ENCODE measurements at regions not wholly inside any gene's neighbourhood (a gene's known extent, or its start where the extent isn't known, plus 50 kb on each side); places are given as distances from the start of the nearest gene placed in this dataset.

DNA sequence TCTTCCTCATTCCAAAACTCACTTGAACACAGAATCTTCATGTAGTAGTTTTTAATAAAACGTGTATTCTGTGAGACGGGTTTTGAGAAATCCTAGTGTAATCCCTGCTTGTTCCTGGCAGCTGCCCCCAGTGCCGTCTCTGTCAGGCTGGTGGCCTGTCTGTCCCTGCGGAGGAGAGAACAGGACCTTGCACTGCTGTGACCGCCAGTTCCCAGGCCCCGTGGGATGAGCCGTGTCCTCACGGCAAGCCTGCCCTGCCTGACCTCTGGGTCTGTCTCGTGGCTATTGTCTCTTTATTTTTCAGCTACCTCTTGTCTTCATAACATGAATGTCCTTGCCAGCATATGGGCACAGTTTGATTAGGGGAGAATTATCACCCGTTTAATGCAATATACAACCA is 535.5 kb upstream of the B3GAT1 start:
- no peak for DNase-seq (ENCODE audit: low read depth, low spot score)
- POLR2A ChIA-PET = no interaction called here
- no peak for ATAC-seq
- in situ Hi-C loops (cut with HindIII; ENCODE audit: low pct_unique_long_range_greater_than_20kb, low sequenced_read_pairs) (no loop called here), intact Hi-C loops (cut with micrococcal nuclease; ENCODE audit: unreplicated experiment) (no loop called here)
- peak overlapping the region; percentile 21 for H3K27ac ChIP-seq (ENCODE audit: low read length)
- no peak overlapping the region for H3K4me3 ChIP-seq (ENCODE audit: low read depth in 2 of 2, low read length in 2 of 2)
- peaks cover 30% of the 10 kb centered on the region for H3K4me1 ChIP-seq (ENCODE audit: control insufficient read depth, insufficient read depth, low read length)
- H3K36me3 ChIP-seq (ENCODE audit: control insufficient read depth, insufficient read depth, low read length) = no peaks in the 10 kb centered on the region
- H3K9me3 ChIP-seq (ENCODE audit: control insufficient read depth, insufficient read depth, low read depth, low read length) = no peaks in the 10 kb centered on the region
- no peaks in the 10 kb centered on the region for H3K27me3 ChIP-seq (ENCODE audit: control insufficient read depth, insufficient read depth, low read length)
- TF ChIP-seq SIN3A (IDR thresholded peaks at IDR 0.05; ENCODE audit: borderline replicate concordance, insufficient read depth, low read depth, low read length) = no peak
- no peak for TF ChIP-seq POLR2AphosphoS5 (IDR thresholded peaks at IDR 0.05; ENCODE audit: low read depth, low read length)
- TF ChIP-seq, protein P1, sequence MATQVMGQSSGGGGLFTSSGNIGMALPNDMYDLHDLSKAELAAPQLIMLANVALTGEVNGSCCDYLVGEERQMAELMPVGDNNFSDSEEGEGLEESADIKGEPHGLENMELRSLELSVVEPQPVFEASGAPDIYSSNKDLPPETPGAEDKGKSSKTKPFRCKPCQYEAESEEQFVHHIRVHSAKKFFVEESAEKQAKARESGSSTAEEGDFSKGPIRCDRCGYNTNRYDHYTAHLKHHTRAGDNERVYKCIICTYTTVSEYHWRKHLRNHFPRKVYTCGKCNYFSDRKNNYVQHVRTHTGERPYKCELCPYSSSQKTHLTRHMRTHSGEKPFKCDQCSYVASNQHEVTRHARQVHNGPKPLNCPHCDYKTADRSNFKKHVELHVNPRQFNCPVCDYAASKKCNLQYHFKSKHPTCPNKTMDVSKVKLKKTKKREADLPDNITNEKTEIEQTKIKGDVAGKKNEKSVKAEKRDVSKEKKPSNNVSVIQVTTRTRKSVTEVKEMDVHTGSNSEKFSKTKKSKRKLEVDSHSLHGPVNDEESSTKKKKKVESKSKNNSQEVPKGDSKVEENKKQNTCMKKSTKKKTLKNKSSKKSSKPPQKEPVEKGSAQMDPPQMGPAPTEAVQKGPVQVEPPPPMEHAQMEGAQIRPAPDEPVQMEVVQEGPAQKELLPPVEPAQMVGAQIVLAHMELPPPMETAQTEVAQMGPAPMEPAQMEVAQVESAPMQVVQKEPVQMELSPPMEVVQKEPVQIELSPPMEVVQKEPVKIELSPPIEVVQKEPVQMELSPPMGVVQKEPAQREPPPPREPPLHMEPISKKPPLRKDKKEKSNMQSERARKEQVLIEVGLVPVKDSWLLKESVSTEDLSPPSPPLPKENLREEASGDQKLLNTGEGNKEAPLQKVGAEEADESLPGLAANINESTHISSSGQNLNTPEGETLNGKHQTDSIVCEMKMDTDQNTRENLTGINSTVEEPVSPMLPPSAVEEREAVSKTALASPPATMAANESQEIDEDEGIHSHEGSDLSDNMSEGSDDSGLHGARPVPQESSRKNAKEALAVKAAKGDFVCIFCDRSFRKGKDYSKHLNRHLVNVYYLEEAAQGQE (IDR thresholded peaks at IDR 0.05; ENCODE audit: insufficient read depth in 1 of 2, low read depth in 2 of 2, low read length in 1 of 2) = no peak
- TF ChIP-seq, protein P2, sequence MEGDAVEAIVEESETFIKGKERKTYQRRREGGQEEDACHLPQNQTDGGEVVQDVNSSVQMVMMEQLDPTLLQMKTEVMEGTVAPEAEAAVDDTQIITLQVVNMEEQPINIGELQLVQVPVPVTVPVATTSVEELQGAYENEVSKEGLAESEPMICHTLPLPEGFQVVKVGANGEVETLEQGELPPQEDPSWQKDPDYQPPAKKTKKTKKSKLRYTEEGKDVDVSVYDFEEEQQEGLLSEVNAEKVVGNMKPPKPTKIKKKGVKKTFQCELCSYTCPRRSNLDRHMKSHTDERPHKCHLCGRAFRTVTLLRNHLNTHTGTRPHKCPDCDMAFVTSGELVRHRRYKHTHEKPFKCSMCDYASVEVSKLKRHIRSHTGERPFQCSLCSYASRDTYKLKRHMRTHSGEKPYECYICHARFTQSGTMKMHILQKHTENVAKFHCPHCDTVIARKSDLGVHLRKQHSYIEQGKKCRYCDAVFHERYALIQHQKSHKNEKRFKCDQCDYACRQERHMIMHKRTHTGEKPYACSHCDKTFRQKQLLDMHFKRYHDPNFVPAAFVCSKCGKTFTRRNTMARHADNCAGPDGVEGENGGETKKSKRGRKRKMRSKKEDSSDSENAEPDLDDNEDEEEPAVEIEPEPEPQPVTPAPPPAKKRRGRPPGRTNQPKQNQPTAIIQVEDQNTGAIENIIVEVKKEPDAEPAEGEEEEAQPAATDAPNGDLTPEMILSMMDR (IDR thresholded peaks at IDR 0.05) = no peak
- CTCF ChIA-PET = interaction anchor here (0.9 kb wide), 1 partner anchor 588 kb away, joined by 3 read pairs; no protein-coding TSS in a partner anchor
- no TSS peak for BruUV-seq (replicated peaks)

DNA sequence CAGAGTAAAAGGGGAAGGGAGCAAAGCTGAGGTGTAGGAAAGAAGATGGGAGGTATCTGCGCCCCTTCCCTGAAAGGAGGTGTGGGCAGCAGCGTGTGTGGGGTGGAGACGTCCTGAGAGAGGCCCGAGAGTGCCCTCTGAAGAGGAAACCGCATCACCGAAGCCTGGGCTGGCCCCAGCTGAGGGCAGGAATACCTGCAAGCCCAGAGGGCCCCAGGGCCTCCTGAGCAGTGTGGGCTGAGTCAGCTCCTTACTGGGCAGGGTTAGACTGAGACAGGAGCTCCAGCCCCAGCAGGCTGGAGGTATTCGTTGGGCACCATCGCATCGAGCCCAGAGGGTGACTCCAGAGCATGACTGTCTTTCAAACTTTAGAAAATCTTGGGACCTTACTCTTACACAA is 534.0 kb upstream of the B3GAT1 start:
- Histone ChIP-seq H3K4me3 (ENCODE audit: low read depth in 2 of 2, low read length in 2 of 2) (no peak overlapping the region), H3K27me3 (ENCODE audit: control insufficient read depth, insufficient read depth, low read length) (no peaks in the 10 kb centered on the region), H3K9me3 (ENCODE audit: control insufficient read depth, insufficient read depth, low read depth, low read length) (no peaks in the 10 kb centered on the region), H3K27ac (ENCODE audit: low read length) (peak overlapping the region; percentile 8), H3K36me3 (ENCODE audit: control insufficient read depth, insufficient read depth, low read length) (no peaks in the 10 kb centered on the region), H3K4me1 (ENCODE audit: control insufficient read depth, insufficient read depth, low read length) (peaks cover 24% of the 10 kb centered on the region)
- DNase-seq (ENCODE audit: low read depth, low spot score) = no peak
- BruUV-seq (replicated peaks) = no TSS peak
- in situ Hi-C loops (cut with HindIII; ENCODE audit: low pct_unique_long_range_greater_than_20kb, low sequenced_read_pairs) (no loop called here), intact Hi-C loops (cut with micrococcal nuclease; ENCODE audit: unreplicated experiment) (no loop called here)
- peak; percentile 54 for ATAC-seq
- CTCF ChIA-PET = no interaction called here
- POLR2A ChIA-PET = no interaction called here
- TF ChIP-seq, protein P2 (IDR thresholded peaks at IDR 0.05) = no peak
- TF ChIP-seq SIN3A (IDR thresholded peaks at IDR 0.05; ENCODE audit: borderline replicate concordance, insufficient read depth, low read depth, low read length) = no peak
- no peak for TF ChIP-seq TCF7L2 (IDR thresholded peaks at IDR 0.05; ENCODE audit: low read depth, low read length)
- TF ChIP-seq, protein P1 (IDR thresholded peaks at IDR 0.05; ENCODE audit: insufficient read depth in 1 of 2, low read depth in 2 of 2, low read length in 1 of 2) = no peak
- no peak for TF ChIP-seq POLR2AphosphoS5 (IDR thresholded peaks at IDR 0.05; ENCODE audit: low read depth, low read length)

All from Panc1 (cell line).